HepG2 (cell line): ENCODE measurements at regions not wholly inside any gene's neighbourhood (a gene's known extent, or its start where the extent isn't known, plus 50 kb on each side); places are given as distances from the start of the nearest gene placed in this dataset.

Source experiments
- CBX2 ChIP-seq, 2 experiments: fragments of 200-600 bp in 1 of 2; sonication (generic); formaldehyde crosslinking in 1 of 2; IDR thresholded peaks; 2 replicates each; pipeline versions ENCODE4 v1.7.0 to v1.8.1; 2018 to 2022; ENCODE audit warnings: low read depth in 2 of 2, low read length in 1 of 2, mild to moderate bottlenecking in 1 of 2, missing genetic modification reagents in 1 of 2
- CREB1 ChIP-seq, 2 experiments: fragments of 450-650 bp in 1 of 2; IDR thresholded peaks; 2 replicates each; pipeline ENCODE4 v1.6.1; 2016 to 2017; ENCODE audit warnings: control low read depth in 1 of 2, mild to moderate bottlenecking in 1 of 2, missing compliant biosample characterization in 1 of 2, missing genetic modification characterization in 1 of 2
- EZH2 ChIP-seq: conservative IDR thresholded peaks from 2 replicates; pipeline ENCODE4 v1.6.1; 2012; ENCODE audit warnings: mild to moderate bottlenecking, low read depth, low read length, moderate library complexity
- GLI4 ChIP-seq: sonication (generic); formaldehyde crosslinking; IDR thresholded peaks from 2 replicates; pipeline ENCODE4 v1.5.1; 2020; ENCODE audit warnings: missing genetic modification reagents, mild to moderate bottlenecking, moderate library complexity, borderline replicate concordance
- HOXA3 ChIP-seq: sonication (generic); formaldehyde crosslinking; IDR thresholded peaks from 2 replicates; pipeline ENCODE4 v1.5.0; 2020; ENCODE audit warnings: missing genetic modification reagents
- KDM1A ChIP-seq: IDR thresholded peaks from 2 replicates; pipeline ENCODE4 v1.6.1; 2016; ENCODE audit warnings: missing compliant biosample characterization
- KLF15 ChIP-seq: sonication (generic); formaldehyde crosslinking; IDR thresholded peaks from 2 replicates; pipeline ENCODE4 v1.8.1; 2023; ENCODE audit warnings: borderline replicate concordance, mild to moderate bottlenecking, inconsistent platforms, missing genetic modification reagents, mixed read lengths
- PITX1 ChIP-seq: sonication (generic); formaldehyde crosslinking; IDR thresholded peaks from 2 replicates; pipeline ENCODE4 v1.5.1; 2020; ENCODE audit warnings: mild to moderate bottlenecking, missing genetic modification reagents
- POLR2AphosphoS5 ChIP-seq: IDR thresholded peaks from 2 replicates; pipeline ENCODE4 v1.6.1; 2012; ENCODE audit warnings: low read depth, low read length
- TBX3 ChIP-seq: fragments of 450-650 bp; IDR thresholded peaks from 2 replicates; pipeline ENCODE4 v1.6.1; 2017; ENCODE audit warnings: antibody characterized with exemption, mild to moderate bottlenecking, inconsistent platforms, borderline replicate concordance
- ZNF431 ChIP-seq: sonication (generic); formaldehyde crosslinking; IDR thresholded peaks from 2 replicates; pipeline ENCODE4 v1.9.0; 2022; ENCODE audit warnings: missing genetic modification reagents, low read depth, mild to moderate bottlenecking, borderline replicate concordance
- ZNF44 ChIP-seq: sonication (generic); formaldehyde crosslinking; IDR thresholded peaks from 2 replicates; pipeline ENCODE4 v1.5.1; 2020; ENCODE audit warnings: mild to moderate bottlenecking, missing genetic modification reagents
- ZNF496 ChIP-seq: sonication (generic); formaldehyde crosslinking; IDR thresholded peaks from 2 replicates; pipeline ENCODE4 v1.8.1; 2023; ENCODE audit warnings: mild to moderate bottlenecking, moderate library complexity, missing genetic modification reagents; ENCODE audit not compliant: insufficient replicate concordance
- ZNF720 ChIP-seq: sonication (generic); formaldehyde crosslinking; IDR thresholded peaks from 2 replicates; pipeline ENCODE4 v1.4.0; 2020; ENCODE audit warnings: missing genetic modification reagents
- ZSCAN29 ChIP-seq: sonication (generic); formaldehyde crosslinking; conservative IDR thresholded peaks from 2 replicates; pipeline ENCODE4 v1.4.0; 2020; ENCODE audit warnings: mild to moderate bottlenecking, missing genetic modification reagents
- TF ChIP-seq, protein P1 (sequence below), 2 experiments: fragments of 450-650 bp in 1 of 2; sonication (generic) in 1 of 2; formaldehyde crosslinking in 1 of 2; IDR thresholded peaks; 2 replicates each; pipeline versions ENCODE4 v1.6.1 to v1.8.0; 2016 to 2022; ENCODE audit warnings: antibody characterized with exemption in 1 of 2, mild to moderate bottlenecking in 1 of 2, missing genetic modification reagents in 1 of 2
- TF ChIP-seq, protein P2 (sequence below): sonication (generic); formaldehyde crosslinking; IDR thresholded peaks from 2 replicates; pipeline ENCODE4 v1.4.0; 2020; ENCODE audit warnings: mild to moderate bottlenecking, low read depth, missing genetic modification reagents
- TF ChIP-seq, protein P3 (sequence below): sonication (generic); formaldehyde crosslinking; IDR thresholded peaks from 2 replicates; pipeline ENCODE4 v1.4.0; 2020; ENCODE audit warnings: missing genetic modification reagents, borderline replicate concordance
- TF ChIP-seq, protein P4 (sequence below): sonication (generic); formaldehyde crosslinking; IDR thresholded peaks from 2 replicates; pipeline ENCODE4 v1.4.0; 2020; ENCODE audit warnings: mild to moderate bottlenecking, missing genetic modification reagents

DNA sequence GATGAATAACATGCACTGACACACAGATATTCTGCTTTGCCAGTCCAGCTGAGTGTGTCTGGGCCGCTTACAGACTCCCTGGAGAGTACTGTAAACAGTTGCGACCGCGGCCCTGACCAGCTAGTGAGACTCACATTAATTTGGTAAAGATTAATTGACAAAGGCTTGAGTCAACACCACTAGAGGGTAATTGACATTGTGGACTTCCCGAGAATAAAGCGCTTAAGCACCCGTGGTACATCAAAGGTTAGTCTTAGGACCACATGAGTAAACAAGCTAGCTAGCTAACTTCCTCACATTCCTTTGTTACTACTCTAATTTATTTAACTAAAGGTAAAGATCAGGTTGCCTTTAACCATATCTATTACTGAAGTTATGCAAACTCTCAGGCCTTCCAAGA is 624.4 kb upstream of the ARGLU1 start (continued):
- TF ChIP-seq CBX2 (IDR thresholded peaks at IDR 0.05; ENCODE audit: low read depth, low read length) = no peak
- no peak for TF ChIP-seq CBX2 (CRISPR knock-in tag; IDR thresholded peaks at IDR 0.05; ENCODE audit: low read depth)
- peak; percentile 97 for TF ChIP-seq PITX1
- TF ChIP-seq POLR2AphosphoS5 = no peak
- TF ChIP-seq, protein P1, sequence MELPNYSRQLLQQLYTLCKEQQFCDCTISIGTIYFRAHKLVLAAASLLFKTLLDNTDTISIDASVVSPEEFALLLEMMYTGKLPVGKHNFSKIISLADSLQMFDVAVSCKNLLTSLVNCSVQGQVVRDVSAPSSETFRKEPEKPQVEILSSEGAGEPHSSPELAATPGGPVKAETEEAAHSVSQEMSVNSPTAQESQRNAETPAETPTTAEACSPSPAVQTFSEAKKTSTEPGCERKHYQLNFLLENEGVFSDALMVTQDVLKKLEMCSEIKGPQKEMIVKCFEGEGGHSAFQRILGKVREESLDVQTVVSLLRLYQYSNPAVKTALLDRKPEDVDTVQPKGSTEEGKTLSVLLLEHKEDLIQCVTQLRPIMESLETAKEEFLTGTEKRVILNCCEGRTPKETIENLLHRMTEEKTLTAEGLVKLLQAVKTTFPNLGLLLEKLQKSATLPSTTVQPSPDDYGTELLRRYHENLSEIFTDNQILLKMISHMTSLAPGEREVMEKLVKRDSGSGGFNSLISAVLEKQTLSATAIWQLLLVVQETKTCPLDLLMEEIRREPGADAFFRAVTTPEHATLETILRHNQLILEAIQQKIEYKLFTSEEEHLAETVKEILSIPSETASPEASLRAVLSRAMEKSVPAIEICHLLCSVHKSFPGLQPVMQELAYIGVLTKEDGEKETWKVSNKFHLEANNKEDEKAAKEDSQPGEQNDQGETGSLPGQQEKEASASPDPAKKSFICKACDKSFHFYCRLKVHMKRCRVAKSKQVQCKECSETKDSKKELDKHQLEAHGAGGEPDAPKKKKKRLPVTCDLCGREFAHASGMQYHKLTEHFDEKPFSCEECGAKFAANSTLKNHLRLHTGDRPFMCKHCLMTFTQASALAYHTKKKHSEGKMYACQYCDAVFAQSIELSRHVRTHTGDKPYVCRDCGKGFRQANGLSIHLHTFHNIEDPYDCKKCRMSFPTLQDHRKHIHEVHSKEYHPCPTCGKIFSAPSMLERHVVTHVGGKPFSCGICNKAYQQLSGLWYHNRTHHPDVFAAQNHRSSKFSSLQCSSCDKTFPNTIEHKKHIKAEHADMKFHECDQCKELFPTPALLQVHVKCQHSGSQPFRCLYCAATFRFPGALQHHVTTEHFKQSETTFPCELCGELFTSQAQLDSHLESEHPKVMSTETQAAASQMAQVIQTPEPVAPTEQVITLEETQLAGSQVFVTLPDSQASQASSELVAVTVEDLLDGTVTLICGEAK (IDR thresholded peaks at IDR 0.05) = no peak
- TF ChIP-seq, protein P1 (CRISPR knock-in tag; IDR thresholded peaks at IDR 0.05) = no peak
- TF ChIP-seq KLF15 (CRISPR knock-in tag) = no peak
- no peak for TF ChIP-seq KDM1A (CRISPR knock-in tag)
- TF ChIP-seq TBX3 = peak; percentile 85
- TF ChIP-seq ZNF431 (CRISPR knock-in tag) = no peak
- TF ChIP-seq ZSCAN29 = no peak
- TF ChIP-seq GLI4 = no peak
- TF ChIP-seq EZH2 = no peak
- TF ChIP-seq ZNF44 = no peak
- no peak for TF ChIP-seq ZNF720 (CRISPR knock-in tag)
- no peak for TF ChIP-seq CREB1 (IDR thresholded peaks at IDR 0.05)
- TF ChIP-seq CREB1 (CRISPR knock-in tag; IDR thresholded peaks at IDR 0.05) = peak; percentile 37; the same call in 1 of the 2 replicates
- TF ChIP-seq HOXA3 = no peak
- TF ChIP-seq, protein P2, sequence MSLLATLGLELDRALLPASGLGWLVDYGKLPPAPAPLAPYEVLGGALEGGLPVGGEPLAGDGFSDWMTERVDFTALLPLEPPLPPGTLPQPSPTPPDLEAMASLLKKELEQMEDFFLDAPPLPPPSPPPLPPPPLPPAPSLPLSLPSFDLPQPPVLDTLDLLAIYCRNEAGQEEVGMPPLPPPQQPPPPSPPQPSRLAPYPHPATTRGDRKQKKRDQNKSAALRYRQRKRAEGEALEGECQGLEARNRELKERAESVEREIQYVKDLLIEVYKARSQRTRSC = no peak
- TF ChIP-seq, protein P3, sequence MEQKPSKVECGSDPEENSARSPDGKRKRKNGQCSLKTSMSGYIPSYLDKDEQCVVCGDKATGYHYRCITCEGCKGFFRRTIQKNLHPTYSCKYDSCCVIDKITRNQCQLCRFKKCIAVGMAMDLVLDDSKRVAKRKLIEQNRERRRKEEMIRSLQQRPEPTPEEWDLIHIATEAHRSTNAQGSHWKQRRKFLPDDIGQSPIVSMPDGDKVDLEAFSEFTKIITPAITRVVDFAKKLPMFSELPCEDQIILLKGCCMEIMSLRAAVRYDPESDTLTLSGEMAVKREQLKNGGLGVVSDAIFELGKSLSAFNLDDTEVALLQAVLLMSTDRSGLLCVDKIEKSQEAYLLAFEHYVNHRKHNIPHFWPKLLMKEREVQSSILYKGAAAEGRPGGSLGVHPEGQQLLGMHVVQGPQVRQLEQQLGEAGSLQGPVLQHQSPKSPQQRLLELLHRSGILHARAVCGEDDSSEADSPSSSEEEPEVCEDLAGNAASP = 0 out of 2 replicates have a peak, but pooled peaks have one; percentile 29
- TF ChIP-seq ZNF496 (CRISPR knock-in tag) = no peak
- TF ChIP-seq, protein P4, sequence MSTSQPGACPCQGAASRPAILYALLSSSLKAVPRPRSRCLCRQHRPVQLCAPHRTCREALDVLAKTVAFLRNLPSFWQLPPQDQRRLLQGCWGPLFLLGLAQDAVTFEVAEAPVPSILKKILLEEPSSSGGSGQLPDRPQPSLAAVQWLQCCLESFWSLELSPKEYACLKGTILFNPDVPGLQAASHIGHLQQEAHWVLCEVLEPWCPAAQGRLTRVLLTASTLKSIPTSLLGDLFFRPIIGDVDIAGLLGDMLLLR (CRISPR knock-in tag) = no peak
